ENCODE measurements at regions not wholly inside any gene's neighbourhood (a gene's known extent, or its start where the extent isn't known, plus 50 kb on each side); places are given as distances from the start of the nearest gene placed in this dataset.

DNA sequence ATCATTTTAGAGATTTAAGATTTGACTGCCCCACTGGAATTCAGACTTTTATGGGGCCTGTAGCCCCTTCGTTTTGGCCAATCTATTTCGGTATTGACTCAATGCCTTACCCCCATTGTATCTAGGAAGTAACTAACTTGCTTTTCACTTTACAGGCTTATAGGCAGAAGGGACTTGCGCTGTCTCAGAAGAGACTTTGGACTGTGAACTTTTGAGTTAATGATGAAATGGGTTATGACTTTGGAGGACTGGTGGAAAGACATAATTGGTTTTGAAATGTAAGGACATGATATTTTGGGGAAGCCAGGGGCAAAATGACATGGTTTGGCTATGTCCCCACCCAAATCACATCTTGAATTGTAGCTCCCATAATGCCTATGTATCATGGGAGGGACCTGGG lies 463.0 kb upstream of the KLHL1 start:
- TF ChIP-seq, protein P1, sequence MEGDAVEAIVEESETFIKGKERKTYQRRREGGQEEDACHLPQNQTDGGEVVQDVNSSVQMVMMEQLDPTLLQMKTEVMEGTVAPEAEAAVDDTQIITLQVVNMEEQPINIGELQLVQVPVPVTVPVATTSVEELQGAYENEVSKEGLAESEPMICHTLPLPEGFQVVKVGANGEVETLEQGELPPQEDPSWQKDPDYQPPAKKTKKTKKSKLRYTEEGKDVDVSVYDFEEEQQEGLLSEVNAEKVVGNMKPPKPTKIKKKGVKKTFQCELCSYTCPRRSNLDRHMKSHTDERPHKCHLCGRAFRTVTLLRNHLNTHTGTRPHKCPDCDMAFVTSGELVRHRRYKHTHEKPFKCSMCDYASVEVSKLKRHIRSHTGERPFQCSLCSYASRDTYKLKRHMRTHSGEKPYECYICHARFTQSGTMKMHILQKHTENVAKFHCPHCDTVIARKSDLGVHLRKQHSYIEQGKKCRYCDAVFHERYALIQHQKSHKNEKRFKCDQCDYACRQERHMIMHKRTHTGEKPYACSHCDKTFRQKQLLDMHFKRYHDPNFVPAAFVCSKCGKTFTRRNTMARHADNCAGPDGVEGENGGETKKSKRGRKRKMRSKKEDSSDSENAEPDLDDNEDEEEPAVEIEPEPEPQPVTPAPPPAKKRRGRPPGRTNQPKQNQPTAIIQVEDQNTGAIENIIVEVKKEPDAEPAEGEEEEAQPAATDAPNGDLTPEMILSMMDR (IDR thresholded peaks at IDR 0.05) = no peak
- no peak for TF ChIP-seq POLR2A (IDR thresholded peaks at IDR 0.05)
